NAMALWA (cell line): ENCODE measurements at regions not wholly inside any gene's neighbourhood (a gene's known extent, or its start where the extent isn't known, plus 50 kb on each side); places are given as distances from the start of the nearest gene placed in this dataset.

Source experiments
- DNase-seq: peaks from one replicate; pipeline ENCODE4 v3.0.0-alpha.2; 2015; ENCODE audit warnings: low spot score

DNA sequence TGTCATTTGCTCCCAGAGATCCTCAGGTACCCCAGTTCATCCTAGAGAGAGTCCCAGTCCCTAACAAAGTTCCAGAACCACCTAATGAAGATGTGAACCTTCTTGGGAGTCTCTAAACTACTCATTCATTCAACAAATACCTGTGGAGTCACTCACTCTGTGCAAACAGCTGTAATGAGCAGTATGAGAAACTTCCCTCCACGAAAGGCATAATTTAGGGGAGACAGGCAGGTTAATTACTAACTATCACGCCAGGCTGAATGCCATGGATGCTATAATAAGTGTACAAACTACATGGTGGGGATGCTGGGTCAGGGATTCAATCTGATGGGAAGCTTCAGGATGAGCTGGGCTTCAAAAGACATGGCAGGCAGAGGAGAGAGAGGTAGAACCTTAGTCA is 70.1 kb upstream of the AFDN start:
- DNase-seq: no peak

DNA sequence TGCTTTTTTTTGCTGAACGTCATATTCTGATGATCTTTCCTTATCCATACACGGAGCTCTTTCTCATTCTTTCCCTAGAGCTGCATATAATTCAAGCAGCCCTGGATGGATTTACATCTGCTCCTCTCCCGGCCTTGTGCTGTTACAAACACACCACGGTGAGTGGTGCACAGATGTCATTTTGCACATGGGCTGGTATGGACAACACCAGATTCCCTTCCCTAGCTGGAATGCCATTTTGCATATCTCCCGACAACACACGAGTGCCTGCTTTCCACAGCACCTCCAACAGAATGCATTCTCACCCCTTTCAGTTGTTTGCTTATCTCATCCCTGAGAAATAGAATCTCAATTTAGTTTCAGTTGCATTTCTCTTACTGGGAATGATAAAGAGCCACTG is 69.5 kb upstream of the AFDN start:
- no peak for DNase-seq

DNA sequence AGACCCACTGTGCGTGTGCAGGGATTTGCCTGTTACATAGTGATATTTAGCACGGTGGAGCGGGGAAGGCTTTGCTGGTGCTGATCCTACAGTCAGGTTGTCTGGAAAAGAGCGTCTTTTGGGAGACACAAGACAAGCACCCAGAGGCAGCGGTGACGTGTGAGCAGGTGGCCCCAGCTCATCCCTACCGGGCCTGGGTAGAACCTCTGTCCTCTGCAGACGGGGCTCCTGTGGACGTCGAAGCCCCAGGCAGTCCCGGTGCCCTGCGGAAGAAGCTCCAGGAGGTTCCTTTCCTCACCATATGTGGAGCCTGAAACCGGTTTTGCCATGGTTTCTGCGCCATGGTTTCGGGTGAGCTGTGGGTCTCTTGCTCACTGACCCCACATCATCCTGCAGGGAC is 68.9 kb upstream of the AFDN start:
- DNase-seq: no peak

DNA sequence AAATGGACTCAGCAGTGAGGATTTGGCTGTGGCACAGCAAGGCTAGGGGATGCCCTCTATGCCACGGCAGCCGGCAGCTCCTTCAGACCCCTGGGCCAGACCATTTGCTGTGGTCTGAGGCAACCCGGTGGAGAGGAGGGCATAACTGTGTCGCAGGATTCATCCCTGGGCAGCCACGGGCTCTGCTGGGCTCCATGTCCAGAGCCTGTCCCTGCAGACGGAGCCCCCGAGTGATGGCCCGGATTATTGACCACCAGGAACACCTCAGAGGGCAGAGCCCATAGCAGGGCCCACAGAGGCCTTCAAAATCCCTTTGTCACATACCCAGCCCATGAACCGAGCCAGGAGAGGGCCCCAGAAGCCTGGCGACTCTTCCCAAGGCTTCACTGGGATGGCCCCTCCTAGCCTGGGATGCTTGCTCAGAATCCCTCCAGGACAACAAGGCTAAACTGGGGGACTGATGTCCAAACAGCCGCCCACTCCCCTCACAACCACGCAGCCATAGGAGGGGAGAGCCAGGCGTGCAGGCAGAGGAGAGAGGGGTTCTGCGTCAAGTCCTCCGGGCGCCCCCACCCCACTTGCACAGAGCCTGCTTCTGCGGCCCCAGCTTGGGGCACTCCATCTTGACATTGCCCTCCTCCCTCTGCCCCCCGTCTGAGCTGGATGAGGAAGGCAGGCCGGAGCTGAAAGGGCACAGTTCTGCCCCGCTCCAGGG is 68.2 kb upstream of the AFDN start:
- DNase-seq: no peak

DNA sequence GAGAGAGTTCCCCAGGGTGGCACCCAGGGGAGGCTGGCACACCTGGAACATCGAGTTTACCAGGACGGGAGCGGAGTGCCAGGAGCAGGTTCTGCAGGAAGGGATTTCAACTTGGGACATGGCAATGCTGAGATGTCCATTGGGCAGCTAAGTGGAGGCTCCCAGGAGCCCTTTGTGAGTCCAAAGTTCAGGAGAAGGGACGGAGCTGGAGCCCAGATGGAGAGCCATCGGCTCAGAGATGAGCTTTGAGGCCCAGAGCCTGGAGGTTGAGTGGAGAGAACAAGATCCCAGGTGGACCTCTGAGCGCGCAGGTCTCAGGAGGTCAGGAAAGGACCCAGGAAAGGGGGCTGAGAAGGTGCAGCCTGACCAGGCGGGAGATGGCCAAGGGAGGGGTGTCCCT is 67.5 kb upstream of the AFDN start:
- no peak for DNase-seq

DNA sequence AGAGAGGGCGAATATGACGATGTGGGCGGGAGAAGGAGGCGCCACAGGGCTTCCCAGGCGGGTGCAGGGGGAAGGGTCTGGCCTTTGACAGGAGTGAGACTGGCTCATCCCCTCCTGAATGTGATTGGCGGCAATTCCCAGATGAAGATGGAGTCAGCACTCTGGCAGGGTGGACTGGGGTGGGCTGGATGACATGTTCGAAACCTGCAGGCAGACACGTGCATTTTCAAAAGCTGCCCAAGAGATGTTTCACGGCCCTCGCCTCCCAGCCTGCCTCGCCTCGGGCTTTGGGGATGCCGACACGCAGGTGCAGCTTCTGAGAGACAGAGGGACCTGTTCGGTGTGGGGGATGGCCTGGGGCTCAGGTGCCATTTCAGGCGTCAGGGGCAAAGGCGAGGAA is 66.8 kb upstream of the AFDN start:
- no peak for DNase-seq

DNA sequence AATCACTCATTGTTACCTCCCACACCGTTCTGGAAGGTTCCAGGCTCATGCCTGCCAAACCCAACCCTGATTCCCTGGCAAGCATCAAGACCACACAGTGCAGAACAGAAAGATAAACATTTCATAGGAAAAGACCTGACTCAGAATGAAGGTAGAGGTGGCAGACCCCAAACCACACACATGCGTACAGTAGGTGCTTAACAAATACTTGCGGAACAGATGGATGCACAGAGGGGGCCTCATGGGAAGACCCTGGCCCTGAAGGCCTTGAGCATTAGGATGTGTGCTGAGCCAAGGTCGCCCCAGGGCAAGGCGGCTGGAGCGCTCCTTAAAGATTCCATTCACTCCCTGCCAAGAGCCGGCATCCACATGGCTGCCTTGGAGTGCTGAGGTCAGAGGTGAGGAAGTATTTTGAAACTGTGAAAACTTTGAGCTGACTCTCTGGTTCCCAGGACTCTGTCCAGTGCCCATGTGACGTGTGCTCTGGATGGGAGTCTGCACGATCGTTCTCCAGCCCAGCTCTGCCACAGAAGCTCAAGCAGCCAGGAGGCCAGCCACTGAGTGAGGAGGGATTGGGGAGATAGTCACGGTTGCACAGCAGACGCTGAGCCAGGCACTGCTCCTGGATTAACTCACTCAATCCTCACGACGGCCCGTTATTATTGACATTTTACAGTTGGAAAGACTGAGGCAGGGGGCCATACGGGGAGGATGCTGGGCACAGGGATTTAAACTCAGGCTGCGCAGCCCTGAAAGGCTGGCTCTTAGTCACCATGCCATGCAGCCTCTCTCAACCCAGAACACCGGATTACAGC is 65.5 kb upstream of the AFDN start:
- DNase-seq: no peak

DNA sequence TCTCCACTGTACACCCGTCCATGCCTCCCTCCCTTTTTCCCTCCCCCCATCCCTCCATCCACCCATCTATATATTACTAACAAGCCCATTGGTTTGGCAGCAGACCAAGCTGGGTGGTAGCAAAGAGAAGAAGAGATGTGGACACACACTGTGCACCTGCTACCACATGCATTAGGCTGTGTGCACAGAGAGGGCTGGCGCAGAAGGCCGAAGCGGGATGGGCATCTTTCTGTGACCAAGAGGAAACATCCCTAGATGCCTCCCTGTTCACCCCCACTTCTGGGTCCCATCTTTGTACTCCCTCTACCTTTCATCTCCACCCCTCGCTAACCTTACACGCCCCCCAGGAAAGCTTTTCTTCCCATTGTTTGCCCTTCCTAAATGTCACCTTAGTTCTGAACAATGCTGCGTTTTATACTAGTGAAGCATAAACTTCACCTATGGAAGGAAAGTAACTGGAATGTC is 64.9 kb upstream of the AFDN start:
- DNase-seq: no peak

DNA sequence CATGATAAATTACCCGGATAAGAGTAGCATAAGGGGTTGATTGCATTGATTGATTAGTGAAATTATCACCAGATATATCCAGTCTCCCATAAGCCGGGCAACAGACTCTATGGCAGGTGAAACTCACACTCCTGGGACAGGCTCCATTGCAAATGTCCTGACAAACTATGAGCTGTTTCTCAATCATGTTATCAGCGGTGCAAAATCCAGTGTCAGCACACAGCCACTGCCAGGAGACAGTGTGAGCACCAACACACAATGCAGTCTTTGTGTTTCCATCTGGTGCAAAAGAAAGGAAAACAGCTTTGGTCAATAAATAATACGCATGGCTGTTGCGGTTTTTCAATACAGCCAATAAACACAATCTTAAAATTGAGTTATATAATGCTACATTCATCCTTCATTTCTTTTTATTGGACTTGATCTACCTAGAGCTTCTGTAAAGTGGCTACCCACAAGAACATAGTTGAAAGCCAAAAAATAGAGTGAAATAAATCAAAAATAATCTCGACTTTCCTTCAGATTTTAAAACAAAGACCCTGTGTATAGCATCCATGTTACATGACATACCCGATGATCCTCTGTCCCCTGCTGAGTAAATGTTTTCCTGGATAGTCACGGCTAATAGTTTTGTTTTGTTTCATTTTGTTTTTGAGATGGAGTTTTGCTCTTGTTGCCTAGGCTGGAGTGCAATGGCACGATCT is 64.3 kb upstream of the AFDN start:
- DNase-seq: no peak

DNA sequence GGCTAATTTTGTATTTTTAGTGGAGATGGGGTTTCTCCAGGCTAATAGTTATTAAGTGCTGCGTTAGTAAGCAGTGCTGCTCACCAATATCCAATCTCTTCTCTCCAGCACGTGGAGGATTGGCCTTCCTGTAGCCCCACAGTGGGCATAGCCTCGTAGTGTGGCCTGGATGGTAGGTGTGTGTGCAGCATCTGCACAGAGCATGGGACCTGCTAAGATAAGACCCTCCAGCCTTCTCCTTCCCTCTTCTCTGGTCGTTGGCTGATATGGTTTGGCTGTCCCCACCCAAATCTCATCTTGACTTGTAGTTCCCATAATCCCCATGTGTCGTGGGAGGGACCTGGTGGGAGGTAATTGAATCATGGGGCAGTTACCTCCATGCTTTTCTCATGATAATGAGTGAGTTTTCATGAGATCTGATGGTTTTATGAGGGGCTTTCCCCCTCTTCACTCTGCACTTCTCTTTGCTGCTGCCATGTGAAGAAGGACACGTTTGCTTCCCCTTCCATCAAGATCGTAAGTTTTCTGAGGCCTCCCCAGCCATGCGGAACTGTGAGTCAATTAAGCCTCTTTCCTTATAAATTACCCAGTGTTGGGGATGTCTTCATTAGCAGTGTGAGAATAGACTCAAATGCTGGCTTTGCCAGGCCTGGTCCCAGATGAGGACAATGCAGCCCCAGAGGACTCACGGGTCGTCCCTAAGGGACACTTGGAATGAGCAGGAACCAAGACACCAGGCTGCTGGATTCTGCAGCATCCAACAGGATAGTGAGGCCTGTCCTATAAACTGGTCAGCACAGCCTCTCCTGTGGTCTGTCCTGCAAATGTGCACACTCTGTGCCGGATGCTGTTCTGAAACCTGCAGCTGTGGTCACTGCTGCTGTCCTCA is 63.4 kb upstream of the AFDN start:
- no peak for DNase-seq

DNA sequence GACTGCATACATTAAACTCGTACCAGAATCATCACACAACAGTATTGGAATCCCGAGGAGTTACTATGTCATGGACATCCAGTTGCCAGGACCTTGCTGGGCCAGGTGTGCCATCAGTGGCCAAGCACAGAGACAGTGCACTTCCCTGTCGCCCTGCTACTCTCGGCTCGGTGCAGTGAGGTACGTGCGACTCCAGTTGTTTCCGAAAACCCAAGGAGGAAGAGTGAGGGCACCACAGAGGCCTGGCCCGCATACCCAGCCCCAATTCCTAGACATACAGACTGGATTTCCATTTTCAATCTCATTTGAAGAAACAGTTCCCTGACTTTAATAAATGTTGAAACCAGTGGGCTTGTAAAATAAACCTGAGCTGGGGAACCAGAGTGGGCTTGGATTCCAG is 62.5 kb upstream of the AFDN start:
- DNase-seq: no peak

DNA sequence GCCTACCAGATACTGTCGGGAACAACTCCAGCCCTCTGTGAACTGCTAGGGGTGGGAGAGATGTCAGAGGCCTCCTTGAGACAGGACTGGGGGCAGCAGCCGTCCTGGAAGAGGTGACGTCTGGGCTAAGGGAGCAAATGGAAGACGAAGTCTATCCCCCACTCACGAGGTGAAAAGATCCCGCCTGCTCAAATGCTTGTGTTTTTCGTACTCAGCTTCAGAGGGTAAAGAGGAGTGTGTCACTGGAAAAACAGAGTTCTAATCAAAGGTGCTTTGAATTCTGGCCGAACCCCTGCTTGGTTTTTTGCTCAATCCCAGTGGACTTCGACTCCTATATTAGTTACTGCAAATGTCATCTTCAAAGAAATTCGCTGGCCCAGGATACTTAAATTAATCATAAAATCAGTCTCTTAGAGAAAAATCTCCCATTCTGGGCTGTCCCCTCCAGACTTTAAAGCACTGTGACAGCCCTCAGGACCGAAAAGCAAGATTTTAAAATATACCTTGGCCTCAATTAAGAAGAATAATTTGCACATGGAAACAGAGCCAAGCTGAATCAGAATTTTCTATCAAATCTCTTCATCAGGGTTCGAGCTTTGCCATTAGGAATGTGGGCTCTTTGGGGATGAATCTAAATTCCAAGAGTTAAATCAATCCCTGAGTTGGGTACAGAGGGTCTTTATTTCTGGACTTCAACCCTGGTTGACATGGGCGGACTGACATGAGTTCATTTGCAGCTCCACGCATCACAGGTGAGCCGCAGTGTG is 61.8 kb upstream of the AFDN start:
- DNase-seq: no peak

DNA sequence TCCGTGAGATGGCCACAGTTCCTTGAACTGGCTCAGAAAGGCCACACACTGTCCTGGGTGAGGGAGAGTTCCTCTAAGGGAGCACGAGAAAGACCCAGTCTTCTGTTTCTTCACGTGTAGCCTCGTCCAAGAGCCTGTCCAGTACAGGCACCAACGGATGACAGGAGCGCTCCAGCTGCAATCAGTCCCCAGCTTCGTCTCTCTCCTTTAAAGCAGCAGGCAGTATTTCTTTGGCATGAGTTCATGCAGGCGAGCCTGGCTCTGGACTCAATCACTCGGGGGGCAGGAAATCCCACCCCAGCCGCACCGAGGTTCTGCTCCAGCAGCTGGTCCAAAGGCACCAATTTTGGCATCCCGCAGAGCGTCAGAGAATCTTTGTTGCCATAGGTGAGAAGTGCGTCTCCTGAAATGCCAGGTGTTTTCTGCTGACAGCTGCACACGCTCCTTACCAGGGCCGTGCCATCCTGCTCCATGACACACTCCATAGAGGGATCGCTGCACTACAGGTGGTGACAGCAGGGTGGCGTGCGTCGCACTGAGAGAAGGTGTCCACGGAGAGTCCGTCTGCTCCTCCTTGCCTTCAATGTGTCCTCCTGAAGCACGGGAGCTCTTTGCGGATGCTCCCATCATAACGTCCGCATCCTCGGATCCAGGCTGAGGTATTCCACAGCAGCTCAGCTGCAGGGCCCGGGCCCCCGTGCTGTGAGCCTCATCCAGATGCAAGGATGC is 59.6 kb upstream of the AFDN start:
- no peak for DNase-seq

DNA sequence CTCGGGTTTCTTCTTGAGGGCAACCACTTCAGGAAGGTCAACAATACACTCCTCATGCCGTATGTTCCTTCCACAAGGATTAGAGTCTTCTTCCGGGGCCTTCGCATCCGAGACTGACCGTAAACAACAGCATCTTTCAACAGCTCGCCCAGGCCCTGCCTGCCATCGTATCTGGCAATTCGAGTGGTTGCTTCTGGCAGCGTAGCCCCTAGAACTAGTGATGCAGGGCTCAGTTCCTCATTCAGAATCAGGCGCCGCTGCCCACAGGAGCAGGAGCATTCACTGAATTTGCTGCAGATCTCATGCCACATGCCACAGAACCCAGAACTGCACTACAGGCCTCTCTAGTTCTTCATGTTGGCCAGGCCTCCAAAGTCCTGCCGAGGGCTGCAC is 59.0 kb upstream of the AFDN start:
- DNase-seq: no peak

DNA sequence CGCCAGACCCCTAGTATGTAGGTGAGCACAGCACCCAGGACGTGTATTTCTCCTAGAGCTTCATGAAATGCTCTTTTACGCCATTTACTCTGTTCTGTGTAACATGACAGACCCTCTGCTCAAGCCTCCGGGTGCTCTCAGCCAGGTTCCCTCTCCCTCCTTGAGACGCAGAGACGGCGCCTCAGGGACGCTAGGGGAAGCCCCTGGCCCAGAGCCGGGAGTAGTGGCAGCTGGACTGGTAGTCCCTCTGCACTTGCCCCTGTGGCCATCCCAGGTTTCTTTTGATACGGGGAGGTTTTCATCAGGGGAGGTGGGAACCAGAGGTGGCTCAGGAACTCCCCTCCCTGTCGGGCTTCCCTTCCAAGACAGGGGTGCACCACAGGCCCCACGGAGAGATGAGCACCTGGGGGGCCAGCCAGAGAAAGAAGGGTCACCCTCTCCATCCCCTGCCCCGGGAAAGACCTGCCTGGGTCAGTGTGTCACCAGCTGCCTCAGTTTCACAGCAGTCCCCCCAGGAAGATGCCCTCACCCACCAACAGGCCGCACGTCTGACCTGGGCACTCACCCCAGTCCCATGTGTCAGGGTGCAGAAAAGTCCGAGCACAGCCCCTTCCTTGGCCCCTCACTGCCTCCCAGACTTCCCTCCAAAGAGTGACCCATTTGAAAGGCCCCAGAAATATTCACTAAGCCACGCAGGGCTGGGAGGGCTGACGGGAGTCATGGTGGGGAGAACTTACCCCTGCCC is 58.1 kb upstream of the AFDN start:
- no peak for DNase-seq

DNA sequence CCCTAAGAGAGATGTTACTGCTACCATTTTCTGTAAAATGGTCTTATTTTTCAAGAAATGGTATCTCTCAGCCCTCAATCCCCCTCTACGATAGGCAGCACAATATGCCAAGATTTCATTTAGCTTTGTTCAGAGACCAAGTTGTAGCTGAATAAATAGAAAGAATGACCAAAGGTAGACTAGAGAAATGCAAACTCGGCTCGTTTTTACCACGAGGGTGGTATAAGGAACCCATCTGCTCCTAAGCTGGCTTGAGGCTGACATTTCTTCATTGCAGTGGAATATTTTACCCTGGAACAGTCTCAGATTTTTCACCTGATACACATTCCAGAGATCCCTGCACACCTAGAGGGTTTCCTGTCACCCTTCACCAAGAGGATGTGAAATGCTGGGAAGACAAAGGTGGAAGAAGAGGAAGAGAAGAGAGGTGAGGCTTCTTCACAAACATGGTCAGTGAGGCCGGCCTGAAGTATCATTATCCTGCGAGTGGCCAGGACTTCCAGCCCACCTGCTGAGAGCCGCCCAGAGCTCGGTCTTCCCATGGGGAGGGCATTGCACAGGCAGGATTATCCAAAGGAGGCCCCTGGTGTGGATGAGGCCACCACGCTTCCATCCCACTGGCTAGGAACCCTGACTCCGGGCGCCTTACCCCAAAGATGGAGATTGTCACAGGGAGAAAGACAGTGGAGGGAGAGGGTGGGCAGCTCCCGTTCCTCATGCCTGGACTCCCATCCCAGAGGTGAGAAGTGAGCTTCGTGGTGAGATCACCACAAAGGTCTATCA is 57.1 kb upstream of the AFDN start:
- DNase-seq: no peak

DNA sequence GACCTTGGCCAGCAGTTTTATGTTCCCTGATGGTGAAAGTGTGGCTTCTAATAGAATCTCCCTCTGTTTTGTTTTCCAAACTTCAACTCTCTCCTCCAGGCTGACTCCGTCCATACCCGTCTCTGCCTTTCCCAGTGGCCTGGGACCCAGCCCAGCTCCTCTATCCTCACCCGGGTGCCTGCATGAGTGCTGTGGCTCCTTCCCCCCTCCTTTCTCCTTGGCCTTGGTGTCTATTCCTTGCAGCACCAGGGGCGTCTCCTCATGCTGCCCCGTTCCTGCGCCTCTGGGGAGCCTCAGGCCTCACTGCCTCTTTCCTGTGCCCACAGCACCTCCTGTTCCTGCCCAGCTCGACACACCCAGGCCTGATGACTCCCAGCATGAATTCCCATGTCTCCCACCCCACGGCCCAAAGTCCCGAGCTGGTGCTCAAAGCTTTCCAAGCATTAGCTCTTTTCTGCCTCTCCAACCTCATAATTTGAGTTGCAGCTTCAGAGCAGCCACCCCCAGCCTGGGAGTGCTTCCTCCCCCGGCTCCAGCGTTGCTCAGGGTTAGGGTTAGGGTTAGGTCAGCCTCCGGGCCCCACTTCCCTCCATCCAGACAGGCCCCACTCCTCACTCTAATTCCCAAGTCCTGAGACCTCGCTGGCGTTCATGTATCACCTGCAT is 56.3 kb upstream of the AFDN start:
- DNase-seq: no peak

DNA sequence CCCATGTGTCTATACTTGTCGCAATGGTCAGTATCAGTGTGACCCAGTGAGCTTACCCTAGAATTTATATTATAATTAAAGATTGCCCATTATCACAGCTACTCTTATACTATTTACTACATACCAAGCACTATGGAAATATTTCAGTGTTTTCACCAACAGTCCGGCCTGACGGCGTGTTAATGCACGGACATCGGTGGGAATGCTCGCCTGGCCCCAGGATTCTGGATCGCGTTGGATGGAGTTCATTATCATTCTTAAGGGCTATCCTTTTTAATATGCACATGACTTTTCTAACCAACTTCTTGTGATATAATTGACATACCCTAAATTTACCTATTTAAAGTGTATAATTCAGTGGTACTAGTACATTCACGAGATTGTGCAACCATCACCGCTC is 51.8 kb upstream of the AFDN start:
- DNase-seq: no peak
